ENCODE measurements at regions not wholly inside any gene's neighbourhood (a gene's known extent, or its start where the extent isn't known, plus 50 kb on each side); places are given as distances from the start of the nearest gene placed in this dataset.

DNA sequence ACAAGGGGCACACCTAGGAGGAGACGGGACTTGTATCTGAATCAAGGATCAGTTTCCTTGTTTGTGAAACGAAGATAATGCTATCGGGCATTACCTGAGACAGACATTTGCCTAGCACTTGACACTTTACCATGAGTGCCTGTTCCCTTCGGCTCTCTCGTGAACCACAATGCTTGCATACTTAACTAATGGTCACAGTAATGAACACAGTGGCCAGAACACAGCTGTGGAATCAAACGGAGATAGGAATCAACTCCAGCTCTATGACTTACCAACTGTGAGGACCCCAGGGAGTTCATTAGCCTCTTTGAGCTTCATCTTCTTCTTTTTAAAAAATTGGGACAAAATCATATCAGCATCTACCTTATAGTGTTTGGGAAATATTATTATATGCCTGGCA is 207.8 kb downstream of the DRD1 start (continued):
- TF ChIP-seq, protein P1, sequence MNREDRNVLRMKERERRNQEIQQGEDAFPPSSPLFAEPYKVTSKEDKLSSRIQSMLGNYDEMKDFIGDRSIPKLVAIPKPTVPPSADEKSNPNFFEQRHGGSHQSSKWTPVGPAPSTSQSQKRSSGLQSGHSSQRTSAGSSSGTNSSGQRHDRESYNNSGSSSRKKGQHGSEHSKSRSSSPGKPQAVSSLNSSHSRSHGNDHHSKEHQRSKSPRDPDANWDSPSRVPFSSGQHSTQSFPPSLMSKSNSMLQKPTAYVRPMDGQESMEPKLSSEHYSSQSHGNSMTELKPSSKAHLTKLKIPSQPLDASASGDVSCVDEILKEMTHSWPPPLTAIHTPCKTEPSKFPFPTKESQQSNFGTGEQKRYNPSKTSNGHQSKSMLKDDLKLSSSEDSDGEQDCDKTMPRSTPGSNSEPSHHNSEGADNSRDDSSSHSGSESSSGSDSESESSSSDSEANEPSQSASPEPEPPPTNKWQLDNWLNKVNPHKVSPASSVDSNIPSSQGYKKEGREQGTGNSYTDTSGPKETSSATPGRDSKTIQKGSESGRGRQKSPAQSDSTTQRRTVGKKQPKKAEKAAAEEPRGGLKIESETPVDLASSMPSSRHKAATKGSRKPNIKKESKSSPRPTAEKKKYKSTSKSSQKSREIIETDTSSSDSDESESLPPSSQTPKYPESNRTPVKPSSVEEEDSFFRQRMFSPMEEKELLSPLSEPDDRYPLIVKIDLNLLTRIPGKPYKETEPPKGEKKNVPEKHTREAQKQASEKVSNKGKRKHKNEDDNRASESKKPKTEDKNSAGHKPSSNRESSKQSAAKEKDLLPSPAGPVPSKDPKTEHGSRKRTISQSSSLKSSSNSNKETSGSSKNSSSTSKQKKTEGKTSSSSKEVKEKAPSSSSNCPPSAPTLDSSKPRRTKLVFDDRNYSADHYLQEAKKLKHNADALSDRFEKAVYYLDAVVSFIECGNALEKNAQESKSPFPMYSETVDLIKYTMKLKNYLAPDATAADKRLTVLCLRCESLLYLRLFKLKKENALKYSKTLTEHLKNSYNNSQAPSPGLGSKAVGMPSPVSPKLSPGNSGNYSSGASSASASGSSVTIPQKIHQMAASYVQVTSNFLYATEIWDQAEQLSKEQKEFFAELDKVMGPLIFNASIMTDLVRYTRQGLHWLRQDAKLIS (CRISPR knock-in tag; IDR thresholded peaks at IDR 0.05; ENCODE audit: borderline replicate concordance) = no peak
- TF ChIP-seq, protein P2, sequence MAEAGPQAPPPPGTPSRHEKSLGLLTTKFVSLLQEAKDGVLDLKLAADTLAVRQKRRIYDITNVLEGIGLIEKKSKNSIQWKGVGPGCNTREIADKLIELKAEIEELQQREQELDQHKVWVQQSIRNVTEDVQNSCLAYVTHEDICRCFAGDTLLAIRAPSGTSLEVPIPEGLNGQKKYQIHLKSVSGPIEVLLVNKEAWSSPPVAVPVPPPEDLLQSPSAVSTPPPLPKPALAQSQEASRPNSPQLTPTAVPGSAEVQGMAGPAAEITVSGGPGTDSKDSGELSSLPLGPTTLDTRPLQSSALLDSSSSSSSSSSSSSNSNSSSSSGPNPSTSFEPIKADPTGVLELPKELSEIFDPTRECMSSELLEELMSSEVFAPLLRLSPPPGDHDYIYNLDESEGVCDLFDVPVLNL (CRISPR knock-in tag; IDR thresholded peaks at IDR 0.05; ENCODE audit: borderline replicate concordance, low read depth) = no peak
- TF ChIP-seq TCF7 (CRISPR knock-in tag; IDR thresholded peaks at IDR 0.05; ENCODE audit: low read depth) (no peak), MXD4 (CRISPR knock-in tag; IDR thresholded peaks at IDR 0.05; ENCODE audit: borderline replicate concordance) (no peak)
- TF ChIP-seq, protein P3, sequence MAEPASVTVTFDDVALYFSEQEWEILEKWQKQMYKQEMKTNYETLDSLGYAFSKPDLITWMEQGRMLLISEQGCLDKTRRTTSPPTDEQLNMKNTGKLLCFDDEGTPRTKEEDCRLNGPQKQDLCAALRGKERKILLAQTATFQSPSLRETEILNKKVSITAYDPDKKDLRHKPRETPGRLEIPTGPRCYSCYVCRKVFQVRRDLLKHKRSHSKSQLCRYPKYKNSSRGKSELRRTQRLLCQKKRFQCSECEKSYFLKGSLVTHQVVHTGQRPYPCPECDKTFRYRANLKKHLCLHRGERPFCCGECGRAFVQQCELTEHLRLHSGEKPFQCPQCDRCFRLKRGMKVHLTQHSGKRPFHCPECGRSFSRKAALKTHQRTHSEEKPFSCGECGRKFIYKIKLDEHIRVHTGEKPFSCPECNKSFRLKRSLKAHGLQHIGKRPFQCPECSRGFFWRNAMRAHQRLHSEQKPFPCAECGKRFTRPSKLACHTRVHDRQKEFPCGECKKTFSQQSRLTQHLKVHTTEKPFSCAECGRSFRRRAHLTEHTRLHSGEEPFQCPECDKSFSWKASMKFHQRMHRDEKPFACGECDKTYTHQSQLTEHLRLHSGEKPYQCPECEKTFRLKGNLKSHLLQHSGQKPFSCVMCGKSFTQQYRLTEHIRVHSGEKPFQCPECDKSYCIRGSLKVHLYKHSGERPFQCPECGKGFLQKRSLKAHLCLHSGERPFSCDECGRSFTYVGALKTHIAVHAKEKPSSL (CRISPR knock-in tag; conservative IDR thresholded peaks at IDR 0.05) = no peak
- TF ChIP-seq, protein P4, sequence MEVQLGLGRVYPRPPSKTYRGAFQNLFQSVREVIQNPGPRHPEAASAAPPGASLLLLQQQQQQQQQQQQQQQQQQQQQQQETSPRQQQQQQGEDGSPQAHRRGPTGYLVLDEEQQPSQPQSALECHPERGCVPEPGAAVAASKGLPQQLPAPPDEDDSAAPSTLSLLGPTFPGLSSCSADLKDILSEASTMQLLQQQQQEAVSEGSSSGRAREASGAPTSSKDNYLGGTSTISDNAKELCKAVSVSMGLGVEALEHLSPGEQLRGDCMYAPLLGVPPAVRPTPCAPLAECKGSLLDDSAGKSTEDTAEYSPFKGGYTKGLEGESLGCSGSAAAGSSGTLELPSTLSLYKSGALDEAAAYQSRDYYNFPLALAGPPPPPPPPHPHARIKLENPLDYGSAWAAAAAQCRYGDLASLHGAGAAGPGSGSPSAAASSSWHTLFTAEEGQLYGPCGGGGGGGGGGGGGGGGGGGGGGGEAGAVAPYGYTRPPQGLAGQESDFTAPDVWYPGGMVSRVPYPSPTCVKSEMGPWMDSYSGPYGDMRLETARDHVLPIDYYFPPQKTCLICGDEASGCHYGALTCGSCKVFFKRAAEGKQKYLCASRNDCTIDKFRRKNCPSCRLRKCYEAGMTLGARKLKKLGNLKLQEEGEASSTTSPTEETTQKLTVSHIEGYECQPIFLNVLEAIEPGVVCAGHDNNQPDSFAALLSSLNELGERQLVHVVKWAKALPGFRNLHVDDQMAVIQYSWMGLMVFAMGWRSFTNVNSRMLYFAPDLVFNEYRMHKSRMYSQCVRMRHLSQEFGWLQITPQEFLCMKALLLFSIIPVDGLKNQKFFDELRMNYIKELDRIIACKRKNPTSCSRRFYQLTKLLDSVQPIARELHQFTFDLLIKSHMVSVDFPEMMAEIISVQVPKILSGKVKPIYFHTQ (CRISPR knock-in tag; IDR thresholded peaks at IDR 0.05) = no peak

DNA sequence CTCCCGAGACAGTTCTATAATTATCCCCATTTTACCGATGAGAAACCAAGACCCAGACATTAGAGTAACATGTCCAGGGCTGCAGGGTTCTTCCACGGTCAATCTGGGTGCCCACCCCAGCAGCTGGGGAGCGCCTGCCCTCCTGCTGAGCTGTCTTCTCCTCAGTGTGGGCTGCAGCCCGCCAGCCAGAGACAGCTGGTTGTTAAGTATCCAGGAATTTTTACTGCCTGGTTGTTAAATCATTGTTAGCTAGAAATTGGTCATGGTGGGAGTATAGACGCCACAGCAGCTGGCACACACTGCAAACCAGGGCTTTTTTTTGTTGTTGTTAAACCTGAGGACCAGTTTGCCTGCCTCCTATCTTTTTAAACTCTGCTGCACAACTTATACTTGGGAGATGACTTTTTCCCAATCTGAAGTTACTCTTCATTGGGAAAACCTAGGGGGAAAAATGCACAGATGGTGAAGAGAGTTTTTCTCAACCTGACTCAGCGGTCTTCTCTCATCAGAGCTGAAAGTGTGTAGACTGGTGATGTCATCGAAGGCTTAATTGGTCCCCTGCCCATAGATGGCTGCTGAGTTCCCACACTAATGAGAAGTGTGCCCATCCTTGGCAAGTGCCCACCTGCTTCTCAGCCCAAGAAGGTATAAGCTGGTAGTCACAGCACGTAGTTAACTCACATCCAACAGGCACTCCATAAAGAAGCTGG is 208.6 kb downstream of the DRD1 start:
- DNase-seq (ENCODE audit: low spot score) (no peak), ATAC-seq (no peak)
- Mint-ChIP-seq H3K4me1 (no peaks in the 10 kb centered on the region), H3K27ac (no peak overlapping the region), H3K36me3 (no peaks in the 10 kb centered on the region), H3K27me3 (ENCODE audit: low read depth) (peaks cover 3% of the 10 kb centered on the region; the same call in 1 of the 2 replicates), H3K9me3 (no peaks in the 10 kb centered on the region), H3K4me3 (no peak overlapping the region)
- CTCF ChIA-PET = no interaction called here
- TF ChIP-seq, protein P5, sequence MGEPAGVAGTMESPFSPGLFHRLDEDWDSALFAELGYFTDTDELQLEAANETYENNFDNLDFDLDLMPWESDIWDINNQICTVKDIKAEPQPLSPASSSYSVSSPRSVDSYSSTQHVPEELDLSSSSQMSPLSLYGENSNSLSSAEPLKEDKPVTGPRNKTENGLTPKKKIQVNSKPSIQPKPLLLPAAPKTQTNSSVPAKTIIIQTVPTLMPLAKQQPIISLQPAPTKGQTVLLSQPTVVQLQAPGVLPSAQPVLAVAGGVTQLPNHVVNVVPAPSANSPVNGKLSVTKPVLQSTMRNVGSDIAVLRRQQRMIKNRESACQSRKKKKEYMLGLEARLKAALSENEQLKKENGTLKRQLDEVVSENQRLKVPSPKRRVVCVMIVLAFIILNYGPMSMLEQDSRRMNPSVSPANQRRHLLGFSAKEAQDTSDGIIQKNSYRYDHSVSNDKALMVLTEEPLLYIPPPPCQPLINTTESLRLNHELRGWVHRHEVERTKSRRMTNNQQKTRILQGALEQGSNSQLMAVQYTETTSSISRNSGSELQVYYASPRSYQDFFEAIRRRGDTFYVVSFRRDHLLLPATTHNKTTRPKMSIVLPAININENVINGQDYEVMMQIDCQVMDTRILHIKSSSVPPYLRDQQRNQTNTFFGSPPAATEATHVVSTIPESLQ (CRISPR knock-in tag; IDR thresholded peaks at IDR 0.05) = no peak
- TF ChIP-seq, protein P6, sequence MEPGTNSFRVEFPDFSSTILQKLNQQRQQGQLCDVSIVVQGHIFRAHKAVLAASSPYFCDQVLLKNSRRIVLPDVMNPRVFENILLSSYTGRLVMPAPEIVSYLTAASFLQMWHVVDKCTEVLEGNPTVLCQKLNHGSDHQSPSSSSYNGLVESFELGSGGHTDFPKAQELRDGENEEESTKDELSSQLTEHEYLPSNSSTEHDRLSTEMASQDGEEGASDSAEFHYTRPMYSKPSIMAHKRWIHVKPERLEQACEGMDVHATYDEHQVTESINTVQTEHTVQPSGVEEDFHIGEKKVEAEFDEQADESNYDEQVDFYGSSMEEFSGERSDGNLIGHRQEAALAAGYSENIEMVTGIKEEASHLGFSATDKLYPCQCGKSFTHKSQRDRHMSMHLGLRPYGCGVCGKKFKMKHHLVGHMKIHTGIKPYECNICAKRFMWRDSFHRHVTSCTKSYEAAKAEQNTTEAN (CRISPR knock-in tag; IDR thresholded peaks at IDR 0.05) = no peak
- TF ChIP-seq ZNF396 (CRISPR knock-in tag; IDR thresholded peaks at IDR 0.05; ENCODE audit: borderline replicate concordance) (no peak), ZNF232 (CRISPR knock-in tag; IDR thresholded peaks at IDR 0.05) (no peak), OVOL2 (CRISPR knock-in tag; IDR thresholded peaks at IDR 0.05; ENCODE audit: borderline replicate concordance) (no peak), JAZF1 (CRISPR knock-in tag; IDR thresholded peaks at IDR 0.05) (no peak)
- TF ChIP-seq, protein P7, sequence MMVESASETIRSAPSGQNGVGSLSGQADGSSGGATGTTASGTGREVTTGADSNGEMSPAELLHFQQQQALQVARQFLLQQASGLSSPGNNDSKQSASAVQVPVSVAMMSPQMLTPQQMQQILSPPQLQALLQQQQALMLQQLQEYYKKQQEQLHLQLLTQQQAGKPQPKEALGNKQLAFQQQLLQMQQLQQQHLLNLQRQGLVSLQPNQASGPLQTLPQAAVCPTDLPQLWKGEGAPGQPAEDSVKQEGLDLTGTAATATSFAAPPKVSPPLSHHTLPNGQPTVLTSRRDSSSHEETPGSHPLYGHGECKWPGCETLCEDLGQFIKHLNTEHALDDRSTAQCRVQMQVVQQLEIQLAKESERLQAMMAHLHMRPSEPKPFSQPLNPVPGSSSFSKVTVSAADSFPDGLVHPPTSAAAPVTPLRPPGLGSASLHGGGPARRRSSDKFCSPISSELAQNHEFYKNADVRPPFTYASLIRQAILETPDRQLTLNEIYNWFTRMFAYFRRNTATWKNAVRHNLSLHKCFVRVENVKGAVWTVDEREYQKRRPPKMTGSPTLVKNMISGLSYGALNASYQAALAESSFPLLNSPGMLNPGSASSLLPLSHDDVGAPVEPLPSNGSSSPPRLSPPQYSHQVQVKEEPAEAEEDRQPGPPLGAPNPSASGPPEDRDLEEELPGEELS (CRISPR knock-in tag; IDR thresholded peaks at IDR 0.05) = no peak
- POLR2A ChIA-PET = no interaction called here

Measured in WTC11 (cell line).